ENCODE measurements at regions not wholly inside any gene's neighbourhood (a gene's known extent, or its start where the extent isn't known, plus 50 kb on each side); places are given as distances from the start of the nearest gene placed in this dataset.
"Not testable (repeated sequence)": the region's sequence is repeated elsewhere in the genome, so short reads cannot be mapped to it uniquely, and the experiment has no call there.

DNA sequence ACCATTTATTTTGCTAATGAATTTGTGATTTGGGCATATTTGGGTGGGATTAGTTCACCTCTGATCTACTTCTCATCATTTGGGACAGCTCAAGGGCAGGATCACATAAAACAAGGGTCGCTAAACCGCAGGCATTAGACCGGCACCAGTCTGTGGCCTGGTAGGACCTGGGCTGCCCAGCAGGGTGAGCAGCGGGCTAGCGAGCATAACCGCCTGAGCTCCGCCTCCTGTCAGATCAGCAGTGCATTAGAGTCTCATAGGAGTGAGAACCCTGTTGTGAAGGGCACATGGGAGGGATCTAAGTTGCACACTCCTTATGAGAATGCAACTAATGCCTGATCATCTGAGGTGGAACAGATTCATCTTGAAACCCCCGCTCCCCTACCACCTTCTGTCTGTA lies 785.3 kb downstream of the TRHDE start:
- DNase-seq, result no peak

DNA sequence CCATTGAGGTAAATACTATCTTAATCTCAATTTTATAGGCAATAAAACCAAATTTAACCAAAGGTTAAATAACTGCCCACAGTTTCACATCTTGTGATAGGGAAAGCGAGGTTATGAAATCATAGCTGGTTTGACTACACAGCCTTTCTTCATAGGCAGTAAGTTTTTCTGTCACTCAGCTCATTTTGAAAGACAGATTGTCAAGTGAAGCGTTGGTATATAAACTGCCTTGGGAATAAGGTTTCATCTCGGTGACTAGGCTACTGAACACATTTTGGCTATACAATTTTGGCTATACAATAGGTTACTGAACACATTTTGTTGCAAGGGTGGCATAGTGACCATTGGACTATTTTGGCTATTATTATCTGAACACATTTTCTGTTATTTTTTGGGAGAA lies 793.7 kb downstream of the TRHDE start:
- DNase-seq, result no peak

DNA sequence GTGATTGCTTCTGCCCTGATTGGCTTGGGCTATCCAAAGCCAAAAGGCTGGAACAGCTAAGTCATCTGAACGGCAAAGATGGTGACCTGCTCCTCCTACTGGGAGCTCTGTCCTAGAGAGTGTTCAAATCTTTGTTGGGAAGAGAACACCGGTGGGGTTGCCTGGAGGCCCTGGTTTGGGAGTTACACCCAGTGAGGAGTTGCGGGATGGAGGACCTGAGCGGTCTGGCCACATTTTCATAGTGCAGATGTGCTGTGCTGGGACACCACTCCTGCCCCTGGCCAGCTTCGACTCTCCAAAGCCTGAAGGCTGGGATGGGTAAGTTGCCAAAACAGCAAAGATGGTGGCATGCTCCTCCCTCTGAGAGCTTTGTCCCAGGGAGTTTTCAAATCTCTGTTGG lies 795.4 kb downstream of the TRHDE start:
- DNase-seq, result no peak

DNA sequence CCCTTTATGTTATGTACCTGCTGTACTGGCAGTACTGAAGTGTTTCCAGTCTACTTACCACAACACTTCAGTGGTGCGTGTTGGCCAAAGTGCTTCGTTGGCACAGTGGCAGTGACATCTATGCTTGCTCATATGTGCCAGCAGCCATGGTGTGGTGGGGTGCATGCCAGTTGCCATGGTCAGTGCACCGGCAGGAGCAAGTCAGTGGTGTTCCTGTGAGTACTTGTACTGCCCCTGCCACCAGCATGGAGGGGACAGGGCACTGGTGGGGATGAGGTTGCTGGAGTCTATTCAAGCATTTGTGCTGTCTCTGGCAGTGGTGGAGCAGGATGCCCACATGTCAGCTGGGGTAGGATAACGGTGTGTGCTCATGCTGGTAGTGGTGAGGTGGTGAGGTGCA lies 800.0 kb downstream of the TRHDE start:
- DNase-seq, result no peak

DNA sequence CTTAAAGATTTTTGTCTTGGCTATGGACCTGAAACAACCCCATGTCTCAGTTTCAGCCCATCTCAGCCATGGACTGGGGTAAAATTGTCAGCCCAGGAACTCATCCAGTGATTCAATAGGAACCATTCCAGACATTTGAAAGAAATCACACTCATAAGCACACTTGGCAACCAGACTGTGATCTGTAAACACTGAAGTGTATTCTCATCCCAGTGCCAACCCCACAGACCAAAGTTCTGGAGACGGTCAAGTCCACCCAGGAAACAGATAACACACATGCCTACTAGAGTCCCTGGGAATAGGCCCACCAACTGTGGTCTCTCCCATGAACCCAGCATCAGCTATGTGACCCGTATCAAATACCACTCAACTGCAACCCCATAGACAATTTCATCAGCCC lies 804.6 kb downstream of the TRHDE start:
- DNase-seq, result no peak

DNA sequence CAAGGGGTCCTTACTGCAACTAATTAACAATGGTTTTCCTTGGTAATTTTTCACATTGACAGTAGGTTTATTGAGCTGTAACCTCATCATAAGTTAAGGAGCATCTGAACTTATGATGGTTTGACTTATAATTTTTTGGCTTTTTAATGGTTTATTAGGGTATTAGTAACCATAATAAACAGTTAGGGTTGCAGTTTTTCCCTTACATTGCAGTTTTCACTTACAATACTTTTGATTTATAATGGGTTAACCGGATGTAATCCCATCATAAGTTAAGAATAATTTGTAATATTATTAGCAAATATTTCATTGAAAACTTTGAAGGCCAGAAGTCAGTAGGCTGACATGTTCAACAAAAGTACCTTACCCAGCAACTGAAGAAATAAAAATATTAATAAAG lies 811.6 kb downstream of the TRHDE start:
- DNase-seq, result no peak

DNA sequence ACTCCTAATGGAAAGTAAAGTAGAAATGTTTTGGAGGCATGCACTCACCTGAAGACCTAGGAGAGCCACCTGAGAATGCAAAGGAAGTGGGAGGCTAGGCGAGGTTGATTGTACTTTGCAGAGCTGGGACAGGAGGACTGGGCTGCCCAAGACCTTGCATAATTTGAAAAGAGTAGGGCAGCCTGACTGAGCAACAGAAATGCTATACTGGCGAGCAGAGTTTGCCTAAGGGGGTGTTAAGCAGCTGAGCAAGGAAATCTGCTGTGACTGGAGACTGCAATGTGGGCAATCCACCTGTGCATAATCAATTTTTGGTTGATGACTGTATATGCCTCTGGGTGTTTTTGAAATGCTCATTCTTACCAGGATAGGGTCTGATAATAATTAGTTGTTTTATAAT lies 834.1 kb downstream of the TRHDE start:
- no peak for DNase-seq

DNA sequence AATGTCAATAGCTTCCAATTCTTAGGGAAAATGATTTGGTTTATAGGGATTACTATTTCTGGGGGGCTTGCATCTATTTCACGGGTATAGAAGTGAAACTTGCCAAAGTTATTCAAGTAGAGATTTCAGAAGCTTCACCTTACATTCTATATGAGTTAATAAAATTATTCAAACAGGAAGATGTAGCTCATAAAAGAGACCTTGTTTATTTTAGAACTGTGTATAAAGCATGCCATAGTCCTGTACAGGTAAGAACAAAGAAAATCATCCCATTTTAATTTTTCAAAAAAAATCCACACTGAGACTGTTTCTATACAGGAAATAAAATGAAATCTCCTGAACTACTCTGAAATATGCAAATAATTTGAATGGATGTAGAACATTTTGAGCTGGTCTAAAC lies 834.7 kb downstream of the TRHDE start:
- no peak for DNase-seq

DNA sequence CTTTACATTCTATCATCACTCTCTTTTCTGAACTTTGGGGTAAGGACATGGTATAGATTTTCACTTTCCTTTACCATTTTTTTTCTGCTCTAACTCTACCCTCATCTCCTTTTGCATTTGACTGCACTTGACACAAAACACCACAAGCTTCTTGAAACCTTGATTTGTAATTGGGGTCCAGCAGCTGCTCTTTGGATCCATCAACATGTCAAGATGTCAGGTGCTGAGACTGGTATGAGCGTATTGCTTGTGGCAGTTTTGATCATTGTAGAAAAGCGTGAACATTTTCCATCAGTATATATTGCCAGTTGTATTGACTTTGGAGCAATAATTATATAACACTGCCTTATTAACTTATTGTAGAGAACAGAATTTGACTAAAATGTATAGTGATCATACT lies 838.6 kb downstream of the TRHDE start:
- no peak for DNase-seq

DNA sequence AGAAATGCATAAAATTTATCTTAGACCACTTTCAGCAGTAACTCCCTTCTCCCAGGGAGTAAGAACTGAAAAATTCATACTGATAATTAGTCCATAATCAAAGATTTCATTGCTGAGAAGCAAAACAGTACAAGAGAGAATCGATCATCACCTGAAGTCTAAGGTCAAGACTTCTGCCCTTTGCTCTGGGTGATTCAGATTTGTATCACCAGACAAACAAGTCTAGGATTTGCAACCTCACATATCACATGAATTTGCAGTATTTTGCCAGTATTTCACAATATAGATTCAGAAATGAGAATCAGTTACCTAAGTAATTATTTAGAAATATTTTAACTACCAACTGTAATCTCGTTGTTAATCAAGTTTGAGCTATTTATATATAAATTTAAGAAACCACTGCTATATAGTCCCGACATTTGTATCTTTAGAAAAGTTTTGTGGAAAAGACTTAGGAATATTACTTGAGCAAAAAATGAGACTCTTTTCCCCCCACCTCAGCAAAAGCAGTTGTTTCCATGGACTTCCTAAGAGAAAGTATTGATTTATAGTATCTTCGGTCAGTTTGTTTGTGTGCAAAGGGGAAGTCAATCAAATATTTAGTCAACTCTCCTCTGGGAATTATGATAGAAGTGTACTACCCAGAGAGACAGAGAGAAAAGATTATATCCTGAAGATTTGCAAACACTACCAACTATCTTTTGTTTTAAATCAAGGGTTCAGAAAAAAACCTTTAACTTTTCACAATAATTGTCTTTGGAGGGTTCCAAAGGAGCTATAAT lies 840.1 kb downstream of the TRHDE start:
- no peak for DNase-seq

DNA sequence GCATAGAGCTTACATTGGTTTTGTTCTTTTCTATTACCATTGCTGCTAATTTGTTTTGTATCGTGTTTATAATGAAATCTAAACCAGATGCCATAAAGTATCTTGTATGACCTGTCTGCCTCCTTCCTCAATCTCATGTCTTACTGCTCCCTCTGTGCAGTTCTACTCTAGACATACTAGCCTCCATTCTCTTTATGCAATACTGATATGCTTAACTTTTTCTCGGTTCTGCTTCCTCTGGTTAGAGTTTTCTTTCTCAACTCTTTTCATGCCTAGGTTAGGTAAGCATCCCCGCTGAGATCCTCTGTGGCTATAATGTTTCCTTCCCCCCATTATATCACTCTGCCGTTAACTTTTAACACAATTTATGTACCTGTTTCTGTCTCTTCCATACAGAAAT lies 852.3 kb downstream of the TRHDE start:
- DNase-seq, result no peak

DNA sequence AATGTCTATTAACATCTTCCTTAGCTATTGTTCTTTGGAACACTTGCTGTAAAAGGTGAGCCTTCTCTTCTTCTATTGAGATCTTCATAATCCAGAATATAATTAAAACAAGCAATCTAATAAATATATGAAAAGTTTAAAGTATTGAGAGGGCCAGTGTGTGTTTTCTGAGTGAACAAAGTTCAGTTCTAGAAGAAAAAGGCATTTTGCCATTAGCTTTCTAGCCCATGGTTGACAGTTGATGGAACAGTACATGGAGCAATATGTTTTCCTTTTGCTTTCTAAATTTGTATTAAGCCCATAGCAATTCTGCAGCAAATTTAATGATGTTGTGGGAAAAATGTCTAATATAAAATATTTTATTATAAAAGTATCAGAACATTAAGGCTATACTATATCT lies 853.0 kb downstream of the TRHDE start:
- no peak for DNase-seq

DNA sequence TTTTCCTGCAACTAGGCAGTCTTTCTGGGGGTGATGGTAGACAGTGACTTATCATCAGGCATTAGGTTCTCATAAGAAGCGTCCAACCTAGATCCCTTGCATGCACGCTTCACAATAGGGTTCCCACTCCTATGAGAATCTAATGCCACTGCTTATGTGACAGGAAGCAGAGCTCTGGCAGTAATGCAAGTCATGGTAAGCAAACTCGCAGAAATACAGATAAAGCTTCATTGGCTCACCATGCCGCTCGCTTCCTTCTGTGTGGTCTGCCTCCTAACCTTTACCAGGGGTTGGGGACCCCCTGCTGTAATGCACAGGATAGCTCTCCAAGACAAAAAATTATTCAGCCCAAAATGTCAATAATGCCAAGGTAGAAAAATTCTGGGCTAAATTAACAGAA lies 864.2 kb downstream of the TRHDE start:
- no peak for DNase-seq

DNA sequence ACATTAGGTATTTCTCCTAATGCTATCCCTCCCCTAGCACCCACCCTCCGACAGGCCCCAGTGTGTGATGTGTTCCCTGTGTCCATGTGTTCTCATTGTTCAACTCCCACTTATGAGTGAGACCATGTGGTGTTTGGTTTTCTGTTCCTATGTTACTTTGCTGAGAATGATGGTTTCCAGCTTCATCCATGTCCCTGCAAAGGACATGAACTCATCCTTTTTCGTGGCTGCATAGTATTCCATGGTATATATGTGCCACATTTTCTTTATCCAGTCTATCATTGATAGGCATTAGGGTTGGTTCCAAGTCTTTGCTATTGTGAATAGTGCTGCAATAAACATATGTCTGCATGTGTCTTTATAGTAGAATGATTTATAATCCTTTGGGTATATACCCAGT lies 867.5 kb downstream of the TRHDE start:
- not testable (repeated sequence) for DNase-seq

DNA sequence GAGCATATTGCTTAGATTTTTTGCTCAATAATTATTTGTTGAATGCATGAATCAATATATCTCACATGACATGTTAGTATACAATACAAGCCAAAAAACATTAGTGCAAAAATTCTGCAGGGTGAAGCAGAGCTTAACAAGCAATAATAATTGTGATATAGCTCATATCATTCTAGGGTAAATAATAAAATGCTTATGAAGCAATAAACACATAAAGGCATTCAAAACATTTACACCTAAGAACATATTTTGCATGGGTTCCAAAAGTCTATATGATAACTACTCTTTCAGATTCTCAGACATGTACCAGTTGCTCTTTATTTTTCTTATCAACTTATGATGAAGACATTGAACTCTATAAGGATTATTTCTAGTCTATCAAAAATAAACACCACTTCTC lies 886.2 kb downstream of the TRHDE start:
- no peak for DNase-seq

DNA sequence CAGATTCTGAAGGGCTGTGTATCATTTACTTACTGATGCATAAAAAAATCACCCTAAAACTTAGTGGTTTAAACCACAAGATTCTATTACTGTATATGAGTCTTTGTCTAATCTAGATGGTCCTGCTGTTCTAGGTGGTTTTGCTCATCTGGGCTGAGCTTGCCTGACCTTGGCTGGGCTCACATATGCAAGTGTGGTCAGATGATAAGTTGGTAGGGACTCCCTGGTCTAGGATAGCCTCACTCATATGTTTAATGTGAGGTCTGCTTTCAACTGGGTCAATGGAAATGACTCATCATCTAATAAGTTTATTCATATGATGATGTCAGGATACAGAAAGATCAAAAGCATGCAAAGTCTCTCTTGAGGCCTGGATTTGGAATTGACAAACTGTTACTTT lies 887.8 kb downstream of the TRHDE start:
- no peak for DNase-seq

DNA sequence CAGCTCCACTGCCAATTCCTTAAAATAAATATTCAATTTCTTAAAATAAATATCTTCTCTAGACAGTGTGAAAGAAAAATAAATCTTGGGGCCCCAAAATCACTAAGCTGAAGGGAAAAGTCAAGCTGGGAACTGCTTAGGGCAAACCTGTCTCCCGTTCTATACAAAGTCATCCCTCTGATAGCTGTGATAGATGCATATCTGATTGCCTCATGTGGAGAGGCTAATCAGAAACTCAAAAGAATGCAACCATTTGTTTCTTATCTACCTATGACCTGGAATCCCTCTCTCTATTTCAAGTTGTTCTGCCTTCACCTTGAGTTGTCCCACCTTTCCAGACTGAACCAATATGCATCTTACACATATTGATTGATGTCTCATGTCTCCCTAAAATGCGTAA lies 889.8 kb downstream of the TRHDE start:
- no peak for DNase-seq

DNA sequence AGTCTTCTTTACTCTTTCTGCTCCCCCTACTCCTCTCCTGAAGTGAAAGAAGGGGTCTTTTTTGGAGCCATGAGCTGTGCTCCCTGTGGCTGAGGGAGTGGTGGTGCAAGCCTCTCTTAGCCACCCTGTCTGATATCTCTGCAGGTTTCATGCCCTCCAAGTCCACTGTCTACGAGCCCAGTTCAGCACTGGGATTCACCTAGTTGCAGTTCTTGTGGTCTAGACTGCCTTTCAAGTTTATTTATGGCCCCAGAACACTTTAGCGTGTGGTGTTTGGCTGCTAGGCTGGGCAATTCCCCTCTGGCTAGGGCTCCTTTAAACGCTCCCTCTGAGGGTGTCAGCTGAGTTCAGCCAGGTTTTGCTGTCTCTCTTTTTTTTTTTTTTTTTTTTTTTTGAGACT lies 908.6 kb downstream of the TRHDE start:
- no peak for DNase-seq

DNA sequence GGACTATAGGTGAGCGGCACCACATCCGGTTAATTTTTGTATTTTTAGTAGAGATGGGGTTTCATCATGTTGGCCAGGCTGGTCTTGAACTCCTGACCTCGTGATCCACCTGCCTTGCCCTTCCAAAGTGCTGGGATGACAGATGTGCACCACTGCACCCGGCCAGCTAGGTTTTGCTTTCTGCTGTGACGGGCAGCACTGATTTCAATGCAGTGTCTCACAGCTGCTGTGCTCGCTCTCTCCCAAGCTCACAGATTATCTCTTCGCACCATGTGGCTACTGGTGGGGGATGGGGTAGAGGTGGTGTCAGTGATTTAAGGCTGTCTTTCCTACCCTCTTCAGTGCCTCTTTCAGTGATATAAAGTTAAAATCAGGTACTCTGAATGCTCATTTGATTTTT lies 909.1 kb downstream of the TRHDE start:
- no peak for DNase-seq

DNA sequence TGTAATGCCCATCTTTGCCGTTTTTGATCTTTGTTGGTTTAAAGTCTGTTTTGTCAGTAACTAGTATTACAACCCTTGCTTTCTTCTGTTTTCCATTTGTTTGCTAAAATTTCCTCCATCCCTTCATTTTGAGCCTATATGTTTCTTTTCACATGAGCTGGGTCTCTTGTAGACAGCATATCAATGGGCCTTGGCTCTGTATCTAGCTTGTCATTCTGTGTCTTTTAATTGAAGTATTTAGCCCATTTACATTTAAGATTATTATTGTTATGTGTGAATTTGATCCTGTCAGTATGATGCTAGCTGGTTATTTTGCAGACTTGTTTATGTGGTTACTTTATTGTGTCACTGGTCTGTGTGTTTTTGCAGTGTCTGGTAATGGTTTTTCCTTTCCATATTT lies 913.2 kb downstream of the TRHDE start:
- DNase-seq, result no peak

DNA sequence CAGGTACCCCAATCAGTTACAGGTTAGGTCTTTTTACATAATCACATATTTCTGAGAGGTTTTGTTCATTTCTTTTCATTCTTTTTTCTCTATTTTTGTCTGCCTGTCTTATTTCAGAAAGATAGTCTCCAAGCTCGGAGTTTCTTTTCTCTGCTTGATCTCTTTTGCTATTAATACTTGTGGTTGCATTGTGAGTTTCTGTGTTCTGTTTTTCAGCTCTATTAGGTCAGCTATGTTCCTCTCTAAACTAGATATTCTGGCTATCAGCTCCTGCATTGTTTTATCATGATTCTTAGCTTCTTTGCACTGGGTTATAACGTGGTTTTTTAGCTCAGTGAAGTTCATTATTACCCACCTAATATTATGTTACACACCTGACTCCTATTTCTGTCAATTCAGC lies 914.1 kb downstream of the TRHDE start:
- DNase-seq, result no peak

DNA sequence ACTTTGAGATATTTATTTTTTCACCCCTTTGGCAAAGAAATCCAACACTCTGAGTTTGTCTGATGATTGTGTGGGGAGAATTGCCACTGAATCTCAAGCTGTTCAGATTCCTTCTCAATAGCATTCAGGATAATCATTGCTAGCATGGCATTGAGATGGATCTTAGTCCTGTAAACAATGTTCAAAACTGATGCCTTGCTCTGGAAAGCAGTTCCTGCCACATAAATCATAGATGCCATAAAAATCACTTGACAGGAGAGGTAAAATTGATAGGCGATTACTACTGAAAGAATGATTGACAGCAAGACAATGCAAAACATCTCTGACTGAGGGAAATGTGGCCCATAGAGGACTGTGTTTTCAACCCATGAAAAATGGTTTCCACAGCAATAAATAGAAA lies 915.6 kb downstream of the TRHDE start:
- DNase-seq, result no peak

DNA sequence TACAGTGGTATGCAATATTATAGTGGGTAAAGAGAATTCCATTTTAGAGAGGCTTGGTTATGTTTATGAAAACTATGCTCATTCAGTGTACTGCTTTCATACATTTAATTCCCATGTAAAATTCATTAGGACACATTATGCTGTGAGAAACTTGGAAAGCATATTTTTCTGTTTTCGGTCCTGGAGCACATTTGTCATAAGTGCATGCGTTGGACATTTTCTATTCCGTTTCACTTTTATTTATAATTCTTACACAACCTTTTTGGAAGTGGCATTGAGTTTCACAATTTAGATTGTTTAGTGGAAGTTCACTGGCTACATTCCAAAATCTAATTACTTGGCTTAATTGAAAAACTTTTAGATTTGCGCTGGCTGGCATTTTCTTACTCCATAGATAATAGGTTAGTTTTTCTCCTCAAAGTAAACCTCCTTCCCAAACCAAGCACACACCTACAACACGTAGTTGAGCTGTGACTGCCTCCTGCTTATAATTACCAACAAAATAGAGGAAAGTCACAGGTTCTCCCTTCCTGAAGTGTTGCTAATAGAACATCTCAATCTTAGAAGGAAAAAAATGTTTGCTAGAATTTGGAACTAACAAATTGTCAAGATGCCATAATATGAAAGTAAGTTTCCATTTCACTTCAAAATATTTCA lies 938.5 kb downstream of the TRHDE start:
- no peak for DNase-seq

DNA sequence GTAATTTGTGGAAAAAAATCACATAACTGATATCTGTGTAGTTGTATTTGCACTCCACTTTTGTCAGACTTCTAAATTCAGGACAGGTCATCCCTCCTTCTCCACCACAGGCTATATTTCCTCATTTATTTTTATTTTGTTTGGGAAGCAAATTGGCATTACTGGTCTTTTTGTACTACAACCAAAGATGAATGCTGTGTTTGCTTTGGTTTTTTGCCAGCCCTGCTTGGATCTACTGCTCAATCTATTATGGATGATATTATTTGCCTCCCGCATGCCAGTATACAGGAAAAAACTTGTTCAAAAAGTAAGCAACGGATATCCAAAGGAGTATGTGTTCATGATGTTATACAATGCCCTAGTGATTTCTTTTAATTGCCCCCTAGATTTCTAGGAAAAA lies 948.8 kb downstream of the TRHDE start:
- no peak for DNase-seq

DNA sequence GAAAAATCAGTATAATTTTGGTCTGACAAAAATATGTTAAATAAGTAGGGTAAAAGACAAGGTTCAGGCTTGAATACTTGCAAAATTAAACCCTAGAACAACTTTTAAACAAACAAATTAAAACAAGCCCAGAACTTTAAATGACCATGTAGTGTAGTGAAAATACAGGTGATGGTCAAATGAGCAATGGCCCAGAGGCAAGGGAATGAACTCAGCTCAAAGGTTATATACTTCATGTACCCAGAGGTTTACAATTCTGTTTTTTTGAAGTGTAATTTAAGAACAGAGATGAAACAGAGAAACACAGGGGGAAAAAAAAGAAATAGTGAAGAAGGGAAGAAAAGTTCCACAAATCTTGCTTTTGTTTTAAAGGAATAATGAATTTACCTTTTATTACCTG lies 949.2 kb downstream of the TRHDE start:
- DNase-seq, result no peak
